ENCODE measurements at regions not wholly inside any gene's neighbourhood (a gene's known extent, or its start where the extent isn't known, plus 50 kb on each side); places are given as distances from the start of the nearest gene placed in this dataset.

DNA sequence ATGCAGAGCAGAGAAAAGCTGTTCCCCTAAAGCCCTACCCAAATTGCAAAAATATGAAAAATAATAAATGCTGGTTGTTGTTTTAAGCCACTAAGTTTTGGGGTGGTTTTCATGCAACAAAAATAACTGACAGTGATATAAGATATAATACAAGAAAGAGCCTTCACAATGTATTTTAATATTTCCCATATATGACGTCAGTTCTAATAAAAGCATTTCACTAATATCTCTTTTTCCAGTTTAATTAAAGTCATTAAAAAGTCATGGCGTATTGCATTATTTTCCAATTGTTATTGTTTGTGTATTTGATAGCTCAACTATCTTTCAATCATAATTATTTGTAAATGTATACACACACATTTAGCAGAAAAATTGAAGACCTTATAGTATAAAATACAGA lies 134.7 kb upstream of the EPHA7 start:
- Histone ChIP-seq H3K9ac (no peak overlapping the region), H3K9me3 (ENCODE audit: low read depth) (no peaks in the 10 kb centered on the region), H2AFZ (replicated peaks) (no peak overlapping the region), H3K4me1 (no peaks in the 10 kb centered on the region), H3F3A (ENCODE audit: low read depth) (no peaks in the 10 kb centered on the region), H3K27me3 (no peaks in the 10 kb centered on the region), H3K79me2 (ENCODE audit: low read depth) (no peaks in the 10 kb centered on the region), H3K4me3 (no peak overlapping the region), H3K4me2 (no peak overlapping the region), H3K27ac (no peak overlapping the region), H4K20me1 (ENCODE audit: low read depth) (no peaks in the 10 kb centered on the region), H3K36me3 (no peaks in the 10 kb centered on the region)
- DNase-seq (ENCODE audit: low spot score), result no peak
- Mint-ChIP-seq H3K27me3 (ENCODE audit: insufficient read depth, low read depth) (no peaks in the 10 kb centered on the region), H3K36me3 (no peaks in the 10 kb centered on the region), H3K4me1 (no peaks in the 10 kb centered on the region), H3K9me3 (no peaks in the 10 kb centered on the region), H3K4me3 (no peak overlapping the region), H3K27ac (no peak overlapping the region)
- TF ChIP-seq EZH2phosphoT487 (IDR thresholded peaks at IDR 0.05), result no peak

DNA sequence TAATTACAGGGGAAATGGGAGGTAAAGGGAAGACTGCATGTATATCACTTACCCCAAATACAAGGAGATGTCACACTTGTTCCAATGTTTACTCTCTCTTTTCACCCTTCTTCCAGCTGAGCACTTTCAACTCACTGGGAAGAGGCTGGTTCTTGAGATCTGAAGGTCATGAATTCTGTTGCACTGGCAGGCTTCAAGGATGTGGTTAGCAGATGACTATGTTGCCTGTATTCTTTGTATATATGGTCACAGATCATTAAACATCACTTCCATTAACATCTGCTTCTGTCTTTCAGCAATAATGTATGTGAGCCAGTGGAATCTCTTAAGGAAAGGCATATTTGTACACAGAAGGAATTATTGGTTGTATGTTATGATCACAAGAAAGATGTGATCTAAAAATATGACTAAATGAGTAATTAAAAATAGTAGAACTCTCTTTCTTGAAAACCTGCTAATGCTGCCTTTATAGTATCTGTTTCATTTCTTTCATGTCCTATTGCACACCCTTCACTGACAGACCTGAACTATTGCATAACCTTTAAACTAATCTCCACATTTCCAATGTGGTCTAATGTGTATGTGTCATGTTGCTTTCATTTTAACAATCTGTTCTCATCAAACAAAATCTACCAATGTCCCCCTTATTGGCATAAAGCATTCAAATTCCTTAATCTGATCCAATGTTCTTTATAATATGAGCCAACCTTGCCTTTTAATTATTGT lies 131.4 kb upstream of the EPHA7 start:
- Mint-ChIP-seq H3K27ac (no peak overlapping the region), H3K27me3 (ENCODE audit: insufficient read depth, low read depth) (no peaks in the 10 kb centered on the region), H3K4me1 (no peaks in the 10 kb centered on the region), H3K4me3 (no peak overlapping the region), H3K36me3 (no peaks in the 10 kb centered on the region), H3K9me3 (peaks cover 11% of the 10 kb centered on the region)
- TF ChIP-seq, protein P1, sequence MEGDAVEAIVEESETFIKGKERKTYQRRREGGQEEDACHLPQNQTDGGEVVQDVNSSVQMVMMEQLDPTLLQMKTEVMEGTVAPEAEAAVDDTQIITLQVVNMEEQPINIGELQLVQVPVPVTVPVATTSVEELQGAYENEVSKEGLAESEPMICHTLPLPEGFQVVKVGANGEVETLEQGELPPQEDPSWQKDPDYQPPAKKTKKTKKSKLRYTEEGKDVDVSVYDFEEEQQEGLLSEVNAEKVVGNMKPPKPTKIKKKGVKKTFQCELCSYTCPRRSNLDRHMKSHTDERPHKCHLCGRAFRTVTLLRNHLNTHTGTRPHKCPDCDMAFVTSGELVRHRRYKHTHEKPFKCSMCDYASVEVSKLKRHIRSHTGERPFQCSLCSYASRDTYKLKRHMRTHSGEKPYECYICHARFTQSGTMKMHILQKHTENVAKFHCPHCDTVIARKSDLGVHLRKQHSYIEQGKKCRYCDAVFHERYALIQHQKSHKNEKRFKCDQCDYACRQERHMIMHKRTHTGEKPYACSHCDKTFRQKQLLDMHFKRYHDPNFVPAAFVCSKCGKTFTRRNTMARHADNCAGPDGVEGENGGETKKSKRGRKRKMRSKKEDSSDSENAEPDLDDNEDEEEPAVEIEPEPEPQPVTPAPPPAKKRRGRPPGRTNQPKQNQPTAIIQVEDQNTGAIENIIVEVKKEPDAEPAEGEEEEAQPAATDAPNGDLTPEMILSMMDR (IDR thresholded peaks at IDR 0.05), result no peak
- TF ChIP-seq EZH2phosphoT487 (IDR thresholded peaks at IDR 0.05), result no peak
- TF ChIP-seq EZH2 (IDR thresholded peaks at IDR 0.05), result no peak
- Histone ChIP-seq H3K4me3 (no peak overlapping the region), H3K79me2 (ENCODE audit: low read depth) (no peaks in the 10 kb centered on the region), H3K36me3 (no peaks in the 10 kb centered on the region), H3K27me3 (no peaks in the 10 kb centered on the region), H2AFZ (replicated peaks) (no peak overlapping the region), H3K4me1 (no peaks in the 10 kb centered on the region), H3K9me3 (ENCODE audit: low read depth) (no peaks in the 10 kb centered on the region), H3F3A (ENCODE audit: low read depth) (no peaks in the 10 kb centered on the region), H3K9ac (no peak overlapping the region), H3K4me2 (no peak overlapping the region), H3K27ac (no peak overlapping the region), H4K20me1 (ENCODE audit: low read depth) (no peaks in the 10 kb centered on the region)
- DNase-seq (ENCODE audit: low spot score), result no peak

DNA sequence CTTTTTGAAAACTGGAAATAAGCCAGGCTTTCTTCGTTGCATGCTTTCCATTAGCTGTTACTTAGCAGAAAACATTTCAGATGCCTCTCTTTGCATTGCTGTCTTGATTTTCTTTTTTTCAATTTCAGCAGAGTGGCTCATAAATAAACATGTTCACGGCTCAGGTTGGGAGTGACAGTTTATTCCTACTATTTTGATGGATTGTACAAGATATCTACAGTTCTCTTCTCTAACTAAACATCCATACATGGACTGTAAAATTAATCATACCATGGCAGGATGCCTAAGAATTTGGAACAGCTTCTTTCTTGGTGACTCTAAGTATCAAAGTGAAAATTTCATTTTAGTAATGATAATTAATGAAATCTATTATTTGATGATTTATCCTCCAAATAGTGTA lies 130.5 kb upstream of the EPHA7 start:
- H3K36me3 Mint-ChIP-seq, result no peaks in the 10 kb centered on the region
- Histone ChIP-seq H4K20me1 (ENCODE audit: low read depth) (no peaks in the 10 kb centered on the region), H3K27me3 (no peaks in the 10 kb centered on the region), H3K4me2 (no peak overlapping the region), H3K79me2 (ENCODE audit: low read depth) (no peaks in the 10 kb centered on the region), H3K4me1 (no peaks in the 10 kb centered on the region), H3K4me3 (no peak overlapping the region), H3F3A (ENCODE audit: low read depth) (no peaks in the 10 kb centered on the region), H3K9me3 (ENCODE audit: low read depth) (no peaks in the 10 kb centered on the region), H3K27ac (no peak overlapping the region), H2AFZ (replicated peaks) (no peak overlapping the region), H3K36me3 (no peaks in the 10 kb centered on the region), H3K9ac (no peak overlapping the region)
- DNase-seq (ENCODE audit: low spot score), result no peak
- no peak overlapping the region for H3K4me3 Mint-ChIP-seq
- TF ChIP-seq EZH2phosphoT487 (IDR thresholded peaks at IDR 0.05) (no peak), EZH2 (IDR thresholded peaks at IDR 0.05) (no peak)
- TF ChIP-seq, protein P1 (IDR thresholded peaks at IDR 0.05), result no peak
- H3K27ac Mint-ChIP-seq, result no peak overlapping the region
- no peaks in the 10 kb centered on the region for H3K27me3 Mint-ChIP-seq (ENCODE audit: insufficient read depth, low read depth)
- no peaks in the 10 kb centered on the region for H3K4me1 Mint-ChIP-seq
- H3K9me3 Mint-ChIP-seq, result peaks cover 11% of the 10 kb centered on the region

DNA sequence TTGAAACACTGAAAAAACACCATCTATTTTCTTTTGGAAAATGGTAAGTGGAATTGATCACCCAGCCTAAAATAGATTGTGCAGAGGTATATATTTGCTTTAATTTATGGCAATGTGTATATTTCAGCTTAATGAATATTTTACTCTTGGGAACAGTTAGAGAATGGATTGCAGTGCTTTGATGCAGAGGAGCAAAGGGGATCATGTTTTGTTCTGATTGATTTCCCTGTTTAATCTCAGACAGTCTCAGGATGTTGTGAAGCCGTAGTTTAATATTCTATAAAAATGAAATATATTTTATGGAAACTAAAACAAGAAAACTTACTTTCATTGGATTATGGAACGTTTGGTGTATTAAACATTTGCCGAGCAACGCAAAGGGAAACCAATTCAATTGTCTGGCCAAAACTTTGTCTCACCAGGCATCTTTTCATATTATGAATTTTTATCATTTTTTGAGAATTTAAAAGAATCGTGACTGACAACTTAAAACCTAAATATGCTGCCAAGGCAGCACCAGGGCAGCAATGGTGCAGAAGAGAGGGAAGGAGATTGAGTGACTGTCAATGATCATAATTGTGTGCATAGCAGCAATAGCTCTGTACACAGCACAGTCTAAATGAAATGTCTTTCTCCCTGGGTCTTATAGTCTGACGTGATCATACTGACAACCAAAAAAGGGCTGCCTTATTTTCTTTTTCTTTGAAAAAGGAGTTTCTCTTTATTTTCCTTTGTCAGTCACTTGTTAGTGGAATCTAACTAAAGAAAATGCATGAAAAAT lies 105.5 kb upstream of the EPHA7 start:
- TF ChIP-seq EZH2 (IDR thresholded peaks at IDR 0.05), result no peak
- no peak for TF ChIP-seq EZH2phosphoT487 (IDR thresholded peaks at IDR 0.05)
- TF ChIP-seq, protein P1 (IDR thresholded peaks at IDR 0.05), result no peak
- Histone ChIP-seq H3K4me2 (no peak overlapping the region), H3F3A (ENCODE audit: low read depth) (no peaks in the 10 kb centered on the region), H4K20me1 (ENCODE audit: low read depth) (no peaks in the 10 kb centered on the region), H2AFZ (replicated peaks) (no peak overlapping the region), H3K36me3 (no peaks in the 10 kb centered on the region), H3K9ac (no peak overlapping the region), H3K79me2 (ENCODE audit: low read depth) (no peaks in the 10 kb centered on the region), H3K4me3 (no peak overlapping the region), H3K27me3 (no peaks in the 10 kb centered on the region), H3K27ac (no peak overlapping the region), H3K4me1 (no peaks in the 10 kb centered on the region), H3K9me3 (ENCODE audit: low read depth) (no peaks in the 10 kb centered on the region)
- no peak overlapping the region for H3K27ac Mint-ChIP-seq
- H3K4me1 Mint-ChIP-seq, result no peaks in the 10 kb centered on the region
- no peaks in the 10 kb centered on the region for H3K27me3 Mint-ChIP-seq (ENCODE audit: insufficient read depth, low read depth)
- no peaks in the 10 kb centered on the region for H3K9me3 Mint-ChIP-seq
- no peak for DNase-seq (ENCODE audit: low spot score)
- no peaks in the 10 kb centered on the region for H3K36me3 Mint-ChIP-seq
- no peak overlapping the region for H3K4me3 Mint-ChIP-seq

All from neural progenitor cell (in vitro differentiated cells).